IMR-90 (cell line): ENCODE measurements at regions not wholly inside any gene's neighbourhood (a gene's known extent, or its start where the extent isn't known, plus 50 kb on each side); places are given as distances from the start of the nearest gene placed in this dataset.

Experiments used
- ATAC-seq: fragments of 200-7000 bp; cut with Tn5 transposase; 2 replicates; pipeline ENCODE4 v1.9.1; 2020; ENCODE audit warnings: low read depth, mild to moderate bottlenecking, moderate library complexity
- BruUV-seq: library from RNA; stranded (reverse); fragments of 400-500 nt; replicated peaks from 2 replicates; lab custom pipeline; 2021; lab: Mats Ljungman, UMichigan
- CTCF ChIA-PET: fragments of 300-600 bp; formaldehyde crosslinking; extraction: SDS; loops from one replicate; lab custom pipeline; 2021; ENCODE audit warnings: antibody characterized with exemption; lab: Yijun Ruan, JAX
- POLR2A ChIA-PET: fragments of 300-600 bp; sonication (Branson Sonifier 250); formaldehyde crosslinking; loops from one replicate; lab custom pipeline; 2022; ENCODE audit warnings: antibody characterized with exemption; ENCODE audit not compliant: unreplicated experiment; lab: Charles Lee
- DNase-seq: peaks from one replicate; pipeline ENCODE4 v3.0.0; 2013
- H2AFZ ChIP-seq: replicated peaks from 2 replicates; pipeline ENCODE3; 2013; ENCODE audit warnings: low read length, mild to moderate bottlenecking; ENCODE audit not compliant: poor library complexity
- H2AK5ac ChIP-seq: 2 replicates; pipeline ENCODE4 v1.6.1; 2013; ENCODE audit warnings: low read depth, low read length, inconsistent platforms
- H2AK9ac ChIP-seq: replicated peaks from 2 replicates; pipeline ENCODE3; 2013; ENCODE audit warnings: mild to moderate bottlenecking, low read depth, low read length, moderate library complexity; ENCODE audit not compliant: poor library complexity
- H2BK120ac ChIP-seq: 2 replicates; pipeline ENCODE4 v1.6.1; 2013; ENCODE audit warnings: low read depth, low read length, inconsistent platforms
- H2BK15ac ChIP-seq: 3 replicates; pipeline ENCODE4 v1.6.1; 2013; ENCODE audit warnings: low read depth, low read length, inconsistent platforms
- H2BK20ac ChIP-seq: 2 replicates; pipeline ENCODE4 v1.6.1; 2013; ENCODE audit warnings: low read depth, mild to moderate bottlenecking, inconsistent platforms, low read length, moderate library complexity
- H2BK5ac ChIP-seq: 2 replicates; pipeline ENCODE4 v1.6.1; 2013; ENCODE audit warnings: mild to moderate bottlenecking, low read depth, low read length, inconsistent platforms; ENCODE audit not compliant: poor library complexity, severe bottlenecking
- H3K14ac ChIP-seq: replicated peaks from 2 replicates; pipeline ENCODE4 v1.6.1; 2013; ENCODE audit warnings: low read depth, low read length, inconsistent platforms
- H3K18ac ChIP-seq: 2 replicates; pipeline ENCODE4 v1.6.1; 2013; ENCODE audit warnings: low read depth, low read length, control low read depth
- H3K23ac ChIP-seq: 2 replicates; pipeline ENCODE4 v1.6.1; 2013; ENCODE audit warnings: low read depth, low read length, inconsistent platforms
- H3K27ac ChIP-seq: 2 replicates; pipeline ENCODE4 v1.5.1; 2013; ENCODE audit warnings: mild to moderate bottlenecking, control low read depth, low read length; ENCODE audit not compliant: insufficient read depth
- H3K27me3 ChIP-seq: 2 replicates; pipeline ENCODE4 v1.6.1; 2013; ENCODE audit warnings: low read length; ENCODE audit not compliant: control insufficient read depth, insufficient read depth
- H3K36me3 ChIP-seq: 2 replicates; pipeline ENCODE4 v1.6.1; 2013; ENCODE audit warnings: low read length, mixed read lengths; ENCODE audit not compliant: control insufficient read depth, insufficient read depth
- H3K4ac ChIP-seq: 2 replicates; pipeline ENCODE4 v1.6.1; 2013; ENCODE audit warnings: low read depth, low read length, inconsistent platforms
- H3K4me1 ChIP-seq: 2 replicates; pipeline ENCODE4 v1.6.1; 2013; ENCODE audit warnings: low read length, mixed read lengths; ENCODE audit not compliant: control insufficient read depth, insufficient read depth
- H3K4me2 ChIP-seq: 2 replicates; pipeline ENCODE4 v1.6.1; 2013; ENCODE audit warnings: low read depth, mild to moderate bottlenecking, control low read depth, low read length, moderate library complexity
- H3K4me3 ChIP-seq: 2 replicates; pipeline ENCODE4 v1.5.1; 2013; ENCODE audit warnings: low read depth, mild to moderate bottlenecking, control low read depth, low read length, moderate library complexity; ENCODE audit not compliant: insufficient read depth
- H3K56ac ChIP-seq: 2 replicates; pipeline ENCODE4 v1.6.1; 2013; ENCODE audit warnings: low read length, inconsistent platforms; ENCODE audit not compliant: insufficient read depth; ENCODE audit errors: extremely low read depth
- H3K79me1 ChIP-seq, 2 experiments: 2 replicates each; pipeline ENCODE4 v1.6.1; 2013; ENCODE audit warnings: low read length in 2 of 2, inconsistent platforms in 1 of 2, low read depth in 1 of 2
- H3K9ac ChIP-seq: 2 replicates; pipeline ENCODE4 v1.6.1; 2013; ENCODE audit warnings: low read depth, low read length, control low read depth
- H3K9me1 ChIP-seq: 2 replicates; pipeline ENCODE4 v1.6.1; 2013; ENCODE audit warnings: low read length, inconsistent platforms; ENCODE audit not compliant: insufficient read depth
- H3K9me3 ChIP-seq: 2 replicates; pipeline ENCODE4 v1.6.1; 2013; ENCODE audit warnings: low read length; ENCODE audit not compliant: control insufficient read depth, insufficient read depth
- H4K20me1 ChIP-seq: 2 replicates; pipeline ENCODE4 v1.6.1; 2013; ENCODE audit warnings: low read length, inconsistent platforms; ENCODE audit not compliant: insufficient read depth
- H4K5ac ChIP-seq: 2 replicates; pipeline ENCODE4 v1.6.1; 2013; ENCODE audit warnings: mild to moderate bottlenecking, low read depth, low read length, control low read depth
- H4K8ac ChIP-seq, 2 experiments: 2 replicates each; pipeline ENCODE4 v1.6.1; 2013; ENCODE audit warnings: low read depth in 2 of 2, low read length in 2 of 2, control low read depth in 1 of 2, inconsistent platforms in 1 of 2
- H4K91ac ChIP-seq: 2 replicates; pipeline ENCODE4 v1.6.1; 2013; ENCODE audit warnings: low read depth, low read length, inconsistent platforms; ENCODE audit not compliant: insufficient read depth
- FOS ChIP-seq: fragments of 150-350 bp; IDR thresholded peaks from 2 replicates; pipeline ENCODE4 v1.6.1; 2016; ENCODE audit warnings: low read depth, low read length
- WGBS, 2 experiments: methylation state at CpG; one replicate each; pipeline versions ENCODE4 v1.1.5 to v1.1.7; 2013; ENCODE audit warnings: missing lambda C conversion rate in 2 of 2; ENCODE audit not compliant: insufficient read length in 1 of 2; ENCODE audit errors: extremely low coverage in 2 of 2; 5-methylcytosine and 5-hydroxymethylcytosine counted together
- dilution Hi-C: fragments of 300-500 bp; cut with HindIII; formaldehyde crosslinking; loops from one replicate; pipeline ENCODE4 v1.14.3; 2018; ENCODE audit warnings: low sequenced_read_pairs; ENCODE audit not compliant: unreplicated experiment
- in situ Hi-C: fragments of 300-500 bp; cut with MboI; formaldehyde crosslinking; loops from 3 replicates; pipeline ENCODE4 v1.14.3; 2019; ENCODE audit warnings: low sequenced_read_pairs, inconsistent platforms, mixed read lengths
- intact Hi-C: fragments of 100-400 bp; cut with micrococcal nuclease; formaldehyde crosslinking; loops from 2 replicates; pipeline ENCODE4 v1.10.0; 2022

DNA sequence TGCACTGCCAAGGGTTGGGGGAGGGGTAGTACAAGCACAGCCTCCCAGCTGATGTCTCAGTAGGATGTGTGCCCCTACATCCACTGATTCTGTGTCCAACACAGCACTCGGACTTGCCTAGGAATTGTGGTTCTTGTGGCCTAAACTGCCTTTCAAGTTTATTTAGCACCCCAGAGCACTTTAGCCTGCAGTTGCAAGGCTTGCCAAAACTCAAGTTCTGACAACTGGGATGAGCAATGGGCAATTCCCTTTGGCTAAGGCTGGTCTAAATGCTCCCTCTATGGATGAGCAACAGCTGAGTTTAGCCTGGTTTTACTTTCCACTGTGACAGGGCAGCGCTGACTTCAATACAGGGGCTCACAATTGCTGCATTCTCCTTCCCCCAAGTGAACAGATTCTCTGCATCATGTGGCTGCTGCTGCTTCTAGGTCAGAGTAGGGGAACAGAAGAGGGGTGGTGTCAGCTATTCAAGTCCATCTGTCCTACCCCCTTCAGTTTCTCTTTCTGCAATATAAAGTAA is 471.5 kb downstream of the PIK3C3 start:
- Histone ChIP-seq H3K9me3 (peaks cover 20% of the 10 kb centered on the region), H4K20me1 (no peaks in the 10 kb centered on the region), H2AK9ac (no peak overlapping the region), H2AFZ (no peak overlapping the region), H2AK5ac (no peak overlapping the region), H3K36me3 (no peaks in the 10 kb centered on the region), H2BK120ac (no peak overlapping the region), H3K23ac (no peak overlapping the region), H2BK15ac (no peak overlapping the region), H4K5ac (no peak overlapping the region), H3K27me3 (no peaks in the 10 kb centered on the region), H3K27ac (no peak overlapping the region), H2BK20ac (no peak overlapping the region), H3K14ac (no peak overlapping the region), H3K56ac (no peak overlapping the region), H4K8ac (no peak overlapping the region), H3K18ac (no peak overlapping the region), H3K4me3 (no peak overlapping the region), H3K9me1 (no peaks in the 10 kb centered on the region), H3K9ac (no peak overlapping the region), H3K4ac (no peak overlapping the region), H3K4me2 (no peak overlapping the region), H3K79me1 (no peaks in the 10 kb centered on the region), H2BK5ac (no peak overlapping the region), H3K4me1 (no peaks in the 10 kb centered on the region), H4K91ac (no peak overlapping the region)
- no peak for ATAC-seq
- intact Hi-C loops: no loop called here
- dilution Hi-C loops: no loop called here
- no TSS peak for BruUV-seq
- in situ Hi-C loops: no loop called here
- ChIA-PET CTCF (no interaction called here), POLR2A (no interaction called here)
- TF ChIP-seq FOS: no peak
- no peak for DNase-seq
- WGBS, 2 experiments: no CpG with 5 or more reads among the region's 2 CpGs
